Right lung (tissue), 2 donors: ENCODE measurements at regions not wholly inside any gene's neighbourhood (a gene's known extent, or its start where the extent isn't known, plus 50 kb on each side); places are given as distances from the start of the nearest gene placed in this dataset.
"Not testable (repeated sequence)": the region's sequence is repeated elsewhere in the genome, so short reads cannot be mapped to it uniquely, and the experiment has no call there.

Source experiments
- DNase-seq, 2 donors: peaks; one replicate each; pipeline ENCODE4 v3.0.0-alpha.2; 2013

- no peak for DNase-seq
These were observed 189.3 kb upstream of the PIK3R1 start for GRCh38 chr5:68026092-68026885.

- no peak for DNase-seq
These were observed 191.1 kb upstream of the PIK3R1 start for GRCh38 chr5:68024426-68024825.

- no peak for DNase-seq
These were observed 193.6 kb upstream of the PIK3R1 start for GRCh38 chr5:68021916-68022315.

- DNase-seq, result no peak
These were observed 194.3 kb upstream of the PIK3R1 start for GRCh38 chr5:68021227-68021626.

GRCh38 chr5:68020461-68020969, 195.0 kb upstream of the PIK3R1 start:
- DNase-seq, result not testable (repeated sequence)

- no peak for DNase-seq
These were observed 199.9 kb upstream of the PIK3R1 start for GRCh38 chr5:68015381-68016302.

- no peak for DNase-seq
These were observed 202.7 kb upstream of the PIK3R1 start for GRCh38 chr5:68012831-68013230.

GRCh38 chr5:68012429-68012828, 203.1 kb upstream of the PIK3R1 start:
- no peak for DNase-seq

- no peak for DNase-seq
These were observed 203.8 kb upstream of the PIK3R1 start for GRCh38 chr5:68011801-68012200.

- no peak for DNase-seq
These were observed 204.2 kb upstream of the PIK3R1 start for GRCh38 chr5:68011259-68011760.

GRCh38 chr5:68010740-68011139, 204.8 kb upstream of the PIK3R1 start:
- no peak for DNase-seq

- peak in 1 of 2 donors; percentile 32 for DNase-seq
These were observed 208.1 kb upstream of the PIK3R1 start for GRCh38 chr5:68007451-68007850.

GRCh38 chr5:68002836-68003235, 212.7 kb upstream of the PIK3R1 start:
- DNase-seq, result no peak

- no peak for DNase-seq
These were observed 214.8 kb upstream of the PIK3R1 start for GRCh38 chr5:68000805-68001204.

GRCh38 chr5:67999391-67999790, 216.2 kb upstream of the PIK3R1 start:
- no peak for DNase-seq

- no peak for DNase-seq
These were observed 216.8 kb upstream of the PIK3R1 start for GRCh38 chr5:67998709-67999261.

GRCh38 chr5:67997892-67998457, 217.6 kb upstream of the PIK3R1 start:
- no peak for DNase-seq

GRCh38 chr5:67997148-67997547, 218.4 kb upstream of the PIK3R1 start:
- DNase-seq, result no peak

GRCh38 chr5:67996596-67996995, 219.0 kb upstream of the PIK3R1 start:
- DNase-seq, result no peak

- DNase-seq, result no peak
These were observed 222.6 kb upstream of the PIK3R1 start for GRCh38 chr5:67992923-67993322.

- DNase-seq, result no peak
These were observed 226.1 kb upstream of the PIK3R1 start for GRCh38 chr5:67989456-67989855.

GRCh38 chr5:67986761-67987160, 228.8 kb upstream of the PIK3R1 start:
- no peak for DNase-seq
